ENCODE measurements at regions not wholly inside any gene's neighbourhood (a gene's known extent, or its start where the extent isn't known, plus 50 kb on each side); places are given as distances from the start of the nearest gene placed in this dataset.
A peak's percentile ranks its signal among the peaks of the same experiment; 100 is the strongest.

DNA sequence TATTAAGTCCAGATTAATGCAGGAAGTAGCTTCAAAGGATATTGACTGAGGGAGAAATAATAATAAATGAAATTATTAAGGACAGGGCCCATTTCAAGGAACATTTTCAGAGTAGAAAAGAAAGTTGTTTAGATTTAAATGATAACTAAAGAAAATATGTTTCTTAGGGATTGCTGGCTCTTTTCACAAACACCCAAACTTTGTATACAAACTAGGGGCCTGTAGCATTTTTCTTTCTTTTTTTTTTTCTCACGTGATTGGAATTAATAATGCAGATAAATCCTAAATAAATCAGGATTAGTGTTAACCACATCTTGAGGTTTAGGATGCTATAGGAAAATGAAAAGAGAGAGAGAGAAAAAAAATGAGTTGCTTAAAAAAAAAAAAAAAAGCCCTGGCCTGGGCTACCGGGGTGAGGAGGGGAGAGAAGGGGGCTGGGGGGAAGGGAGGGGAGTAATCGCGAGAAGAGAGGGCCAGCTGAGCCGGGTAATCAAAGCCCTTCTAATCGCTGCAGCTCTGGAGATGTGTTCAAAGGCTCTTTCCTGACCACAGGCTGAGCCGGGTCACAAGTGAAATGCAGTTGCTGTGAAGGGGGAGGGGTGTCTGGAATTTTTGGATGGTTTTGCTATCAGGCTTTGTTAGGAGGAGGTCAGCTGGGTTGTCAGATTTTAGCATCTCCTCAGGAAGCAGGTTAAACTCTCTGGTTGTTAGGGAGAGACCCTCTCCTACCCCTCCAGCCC is 104.6 kb upstream of the ZFHX3 start:
- H3K9ac ChIP-seq (ENCODE audit: insufficient read depth, low read length) = no peak overlapping the region
- H2AFZ ChIP-seq (ENCODE audit: low read length) = no peak overlapping the region
- H3K4me1 ChIP-seq (ENCODE audit: control insufficient read depth, extremely low read depth, insufficient read depth, low read length) = no peaks in the 10 kb centered on the region
- H3K36me3 ChIP-seq (ENCODE audit: control insufficient read depth, insufficient read depth, low read length) = no peaks in the 10 kb centered on the region
- peak; percentile 26 to 37 for DNase-seq (ENCODE audit: low read depth in 2 of 2)
- H3K9me3 ChIP-seq (ENCODE audit: control insufficient read depth, insufficient read depth, low read depth, low read length) = no peaks in the 10 kb centered on the region
- TF ChIP-seq EZH2 (IDR thresholded peaks at IDR 0.05; ENCODE audit: low read length, missing control alignments) = no peak
- TF ChIP-seq, protein P1, sequence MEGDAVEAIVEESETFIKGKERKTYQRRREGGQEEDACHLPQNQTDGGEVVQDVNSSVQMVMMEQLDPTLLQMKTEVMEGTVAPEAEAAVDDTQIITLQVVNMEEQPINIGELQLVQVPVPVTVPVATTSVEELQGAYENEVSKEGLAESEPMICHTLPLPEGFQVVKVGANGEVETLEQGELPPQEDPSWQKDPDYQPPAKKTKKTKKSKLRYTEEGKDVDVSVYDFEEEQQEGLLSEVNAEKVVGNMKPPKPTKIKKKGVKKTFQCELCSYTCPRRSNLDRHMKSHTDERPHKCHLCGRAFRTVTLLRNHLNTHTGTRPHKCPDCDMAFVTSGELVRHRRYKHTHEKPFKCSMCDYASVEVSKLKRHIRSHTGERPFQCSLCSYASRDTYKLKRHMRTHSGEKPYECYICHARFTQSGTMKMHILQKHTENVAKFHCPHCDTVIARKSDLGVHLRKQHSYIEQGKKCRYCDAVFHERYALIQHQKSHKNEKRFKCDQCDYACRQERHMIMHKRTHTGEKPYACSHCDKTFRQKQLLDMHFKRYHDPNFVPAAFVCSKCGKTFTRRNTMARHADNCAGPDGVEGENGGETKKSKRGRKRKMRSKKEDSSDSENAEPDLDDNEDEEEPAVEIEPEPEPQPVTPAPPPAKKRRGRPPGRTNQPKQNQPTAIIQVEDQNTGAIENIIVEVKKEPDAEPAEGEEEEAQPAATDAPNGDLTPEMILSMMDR (conservative IDR thresholded peaks at IDR 0.05 in 1 of 2, IDR thresholded peaks at IDR 0.05 in 1 of 2; ENCODE audit: low read depth in 1 of 2, low read length in 2 of 2) = no peak
- H3K4me3 ChIP-seq (replicated peaks in 1 of 4; ENCODE audit: control extremely low read depth in 1 of 4, insufficient read depth in 1 of 4, low read depth in 3 of 4, low read length in 4 of 4) = no peak overlapping the region
- no peaks in the 10 kb centered on the region for H4K20me1 ChIP-seq (ENCODE audit: control insufficient read depth, extremely low read depth, insufficient read depth, low read length)
- H3K27me3 ChIP-seq (ENCODE audit: control insufficient read depth, insufficient read depth, low read length) = no peaks in the 10 kb centered on the region
- H3K27ac ChIP-seq (ENCODE audit: insufficient read depth, low read length) = no peak overlapping the region
- H3K79me2 ChIP-seq (ENCODE audit: control insufficient read depth, insufficient read depth, low read length) = no peaks in the 10 kb centered on the region
- H3K4me2 ChIP-seq (ENCODE audit: extremely low read depth, insufficient read depth, low read length) = no peak overlapping the region

DNA sequence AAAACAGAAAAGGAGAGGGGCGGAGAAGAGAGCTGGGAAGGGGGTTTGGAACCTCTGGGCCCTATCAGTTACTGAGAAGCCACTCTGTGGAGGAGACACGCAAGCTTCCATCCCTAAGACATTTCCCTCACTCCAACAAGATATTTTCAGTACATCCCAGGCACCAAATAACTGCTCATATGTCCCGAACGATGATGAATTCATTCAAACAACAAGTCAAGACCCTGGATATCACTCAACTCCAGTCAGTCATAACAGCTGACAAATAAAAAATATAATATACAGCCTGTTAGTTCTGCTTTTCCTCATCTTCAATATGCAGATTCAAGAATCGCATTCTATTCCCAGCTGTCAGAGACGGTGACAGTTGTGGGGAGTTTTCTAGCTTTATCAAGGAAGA is 104.0 kb upstream of the ZFHX3 start:
- TF ChIP-seq, protein P1 (conservative IDR thresholded peaks at IDR 0.05 in 1 of 2, IDR thresholded peaks at IDR 0.05 in 1 of 2; ENCODE audit: low read depth in 1 of 2, low read length in 2 of 2) = no peak
- TF ChIP-seq EZH2 (IDR thresholded peaks at IDR 0.05; ENCODE audit: low read length, missing control alignments) = no peak
- H3K9ac ChIP-seq (ENCODE audit: insufficient read depth, low read length) = no peak overlapping the region
- no peak overlapping the region for H3K4me3 ChIP-seq (replicated peaks in 1 of 4; ENCODE audit: control extremely low read depth in 1 of 4, insufficient read depth in 1 of 4, low read depth in 3 of 4, low read length in 4 of 4)
- no peaks in the 10 kb centered on the region for H3K79me2 ChIP-seq (ENCODE audit: control insufficient read depth, insufficient read depth, low read length)
- no peaks in the 10 kb centered on the region for H3K9me3 ChIP-seq (ENCODE audit: control insufficient read depth, insufficient read depth, low read depth, low read length)
- DNase-seq (ENCODE audit: low read depth in 2 of 2) = no peak
- H3K4me1 ChIP-seq (ENCODE audit: control insufficient read depth, extremely low read depth, insufficient read depth, low read length) = no peaks in the 10 kb centered on the region
- no peak overlapping the region for H3K4me2 ChIP-seq (ENCODE audit: extremely low read depth, insufficient read depth, low read length)
- no peak overlapping the region for H3K27ac ChIP-seq (ENCODE audit: insufficient read depth, low read length)
- no peaks in the 10 kb centered on the region for H3K27me3 ChIP-seq (ENCODE audit: control insufficient read depth, insufficient read depth, low read length)
- no peak overlapping the region for H2AFZ ChIP-seq (ENCODE audit: low read length)
- no peaks in the 10 kb centered on the region for H3K36me3 ChIP-seq (ENCODE audit: control insufficient read depth, insufficient read depth, low read length)
- H4K20me1 ChIP-seq (ENCODE audit: control insufficient read depth, extremely low read depth, insufficient read depth, low read length) = no peaks in the 10 kb centered on the region

DNA sequence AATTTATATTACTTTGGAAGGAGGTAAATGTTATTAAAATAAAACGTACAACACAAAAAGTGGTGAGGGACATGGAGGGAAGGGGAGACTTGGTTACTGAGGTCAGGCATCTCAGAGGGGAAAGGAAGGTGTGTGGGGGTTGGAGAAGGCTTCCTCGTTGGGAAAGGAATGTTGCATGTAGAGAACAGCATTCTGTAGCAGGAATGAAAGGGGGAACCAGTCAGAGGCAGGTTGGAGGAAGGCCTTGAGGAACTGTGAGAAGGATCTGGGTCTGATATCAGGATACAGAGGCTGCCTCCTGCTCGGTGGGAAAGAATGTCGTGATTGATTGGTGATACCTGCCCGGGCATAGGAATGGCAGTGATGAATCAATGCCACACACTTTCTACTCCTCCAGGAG is 103.3 kb upstream of the ZFHX3 start:
- Histone ChIP-seq H3K4me2 (ENCODE audit: extremely low read depth, insufficient read depth, low read length) (no peak overlapping the region), H2AFZ (ENCODE audit: low read length) (no peak overlapping the region), H3K4me3 (replicated peaks in 1 of 4; ENCODE audit: control extremely low read depth in 1 of 4, insufficient read depth in 1 of 4, low read depth in 3 of 4, low read length in 4 of 4) (no peak overlapping the region), H3K27me3 (ENCODE audit: control insufficient read depth, insufficient read depth, low read length) (no peaks in the 10 kb centered on the region), H3K79me2 (ENCODE audit: control insufficient read depth, insufficient read depth, low read length) (no peaks in the 10 kb centered on the region), H3K9ac (ENCODE audit: insufficient read depth, low read length) (no peak overlapping the region), H3K9me3 (ENCODE audit: control insufficient read depth, insufficient read depth, low read depth, low read length) (no peaks in the 10 kb centered on the region), H3K36me3 (ENCODE audit: control insufficient read depth, insufficient read depth, low read length) (no peaks in the 10 kb centered on the region), H3K27ac (ENCODE audit: insufficient read depth, low read length) (no peak overlapping the region), H3K4me1 (ENCODE audit: control insufficient read depth, extremely low read depth, insufficient read depth, low read length) (no peaks in the 10 kb centered on the region), H4K20me1 (ENCODE audit: control insufficient read depth, extremely low read depth, insufficient read depth, low read length) (no peaks in the 10 kb centered on the region)
- TF ChIP-seq, protein P1 (conservative IDR thresholded peaks at IDR 0.05 in 1 of 2, IDR thresholded peaks at IDR 0.05 in 1 of 2; ENCODE audit: low read depth in 1 of 2, low read length in 2 of 2) = no peak
- TF ChIP-seq EZH2 (IDR thresholded peaks at IDR 0.05; ENCODE audit: low read length, missing control alignments) = no peak
- no peak for DNase-seq (ENCODE audit: low read depth in 2 of 2)

Measured in fibroblast of lung (primary cell).